ENCODE measurements at regions not wholly inside any gene's neighbourhood (a gene's known extent, or its start where the extent isn't known, plus 50 kb on each side); places are given as distances from the start of the nearest gene placed in this dataset.

- TF ChIP-seq, protein P1, sequence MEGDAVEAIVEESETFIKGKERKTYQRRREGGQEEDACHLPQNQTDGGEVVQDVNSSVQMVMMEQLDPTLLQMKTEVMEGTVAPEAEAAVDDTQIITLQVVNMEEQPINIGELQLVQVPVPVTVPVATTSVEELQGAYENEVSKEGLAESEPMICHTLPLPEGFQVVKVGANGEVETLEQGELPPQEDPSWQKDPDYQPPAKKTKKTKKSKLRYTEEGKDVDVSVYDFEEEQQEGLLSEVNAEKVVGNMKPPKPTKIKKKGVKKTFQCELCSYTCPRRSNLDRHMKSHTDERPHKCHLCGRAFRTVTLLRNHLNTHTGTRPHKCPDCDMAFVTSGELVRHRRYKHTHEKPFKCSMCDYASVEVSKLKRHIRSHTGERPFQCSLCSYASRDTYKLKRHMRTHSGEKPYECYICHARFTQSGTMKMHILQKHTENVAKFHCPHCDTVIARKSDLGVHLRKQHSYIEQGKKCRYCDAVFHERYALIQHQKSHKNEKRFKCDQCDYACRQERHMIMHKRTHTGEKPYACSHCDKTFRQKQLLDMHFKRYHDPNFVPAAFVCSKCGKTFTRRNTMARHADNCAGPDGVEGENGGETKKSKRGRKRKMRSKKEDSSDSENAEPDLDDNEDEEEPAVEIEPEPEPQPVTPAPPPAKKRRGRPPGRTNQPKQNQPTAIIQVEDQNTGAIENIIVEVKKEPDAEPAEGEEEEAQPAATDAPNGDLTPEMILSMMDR (IDR thresholded peaks at IDR 0.05; ENCODE audit: low read depth, low read length, poor library complexity, severe bottlenecking), result no peak
- TF ChIP-seq EZH2phosphoT487 (IDR thresholded peaks at IDR 0.05; ENCODE audit: borderline replicate concordance, low read length), result no peak
Observed at GRCh38 chr10:28958468-28958867, 281.1 kb downstream of the BAMBI start.

Data from DOHH2 (cell line).